H1 (cell line): ENCODE measurements at regions not wholly inside any gene's neighbourhood (a gene's known extent, or its start where the extent isn't known, plus 50 kb on each side); places are given as distances from the start of the nearest gene placed in this dataset.

Experiments
- BACH1 ChIP-seq: IDR thresholded peaks from 2 replicates; pipeline ENCODE4 v1.6.1; 2012; ENCODE audit warnings: low read length, improper control_type of control experiment
- CBX8 ChIP-seq: fragments of 300-800, 300-1000 bp; sonication (generic); IDR thresholded peaks from 2 replicates; pipeline ENCODE4 v1.7.1; 2016; ENCODE audit warnings: low read depth, low read length, borderline replicate concordance
- CHD1 ChIP-seq: IDR thresholded peaks from 2 replicates; pipeline ENCODE4 v1.6.1; 2012; ENCODE audit warnings: low read depth, low read length, improper control_type of control experiment
- GABPA ChIP-seq: IDR thresholded peaks from 2 replicates; pipeline ENCODE4 v1.6.1; 2011; ENCODE audit warnings: mild to moderate bottlenecking, low read length, moderate library complexity, borderline replicate concordance; ENCODE audit not compliant: insufficient read depth
- GTF2F1 ChIP-seq: IDR thresholded peaks from 2 replicates; pipeline ENCODE4 v1.6.1; 2012; ENCODE audit warnings: low read depth, low read length, improper control_type of control experiment, borderline replicate concordance
- HDAC2 ChIP-seq, 2 experiments: fragments of 300-600 bp in 1 of 2; sonication (generic) in 1 of 2; IDR thresholded peaks; 2 replicates each; pipeline ENCODE4 v1.6.1; 2011 to 2012; ENCODE audit warnings: low read depth in 2 of 2, low read length in 2 of 2, mild to moderate bottlenecking in 2 of 2, moderate library complexity in 2 of 2, borderline replicate concordance in 1 of 2, inconsistent platforms in 1 of 2
- JUND ChIP-seq: IDR thresholded peaks from 2 replicates; pipeline ENCODE4 v1.6.1; 2011; ENCODE audit warnings: mild to moderate bottlenecking, improper control_type of control experiment, low read length
- KDM1A ChIP-seq: fragments of 200-600, 300-600 bp; sonication (generic); IDR thresholded peaks from 2 replicates; pipeline ENCODE4 v1.7.1; 2016; ENCODE audit warnings: mild to moderate bottlenecking, low read length, borderline replicate concordance
- KDM5A ChIP-seq: fragments of 200-600 bp; IDR thresholded peaks from 2 replicates; pipeline ENCODE4 v1.7.1; 2012; ENCODE audit warnings: mild to moderate bottlenecking, low read length, inconsistent platforms, mixed read lengths
- NRF1 ChIP-seq: IDR thresholded peaks from 2 replicates; pipeline ENCODE4 v1.6.1; 2011; ENCODE audit warnings: mild to moderate bottlenecking, low read depth, low read length, improper control_type of control experiment
- PHF8 ChIP-seq: fragments of 200-600 bp; sonication (generic); conservative IDR thresholded peaks from 2 replicates; pipeline ENCODE4 v1.7.1; 2012; ENCODE audit warnings: low read depth, mild to moderate bottlenecking, inconsistent platforms, low read length, moderate library complexity
- POLR2A ChIP-seq, 2 experiments: IDR thresholded peaks; 1 replicate in 1 of 2; 2 replicates in 1 of 2; pipeline ENCODE4 v1.6.1; 2011; ENCODE audit warnings: low read depth in 2 of 2, low read length in 2 of 2, mild to moderate bottlenecking in 2 of 2; ENCODE audit errors: control extremely low read depth in 1 of 2
- RAD21 ChIP-seq, 2 experiments: IDR thresholded peaks in 1 of 2; conservative IDR thresholded peaks in 1 of 2; 2 replicates each; pipeline ENCODE4 v1.6.1; 2011; ENCODE audit warnings: low read depth in 2 of 2, low read length in 2 of 2, improper control_type of control experiment in 1 of 2, inconsistent platforms in 1 of 2, mild to moderate bottlenecking in 1 of 2, moderate library complexity in 1 of 2
- RFX5 ChIP-seq: IDR thresholded peaks from 2 replicates; pipeline ENCODE4 v1.6.1; 2011; ENCODE audit warnings: low read depth, low read length, improper control_type of control experiment, borderline replicate concordance
- RXRA ChIP-seq: IDR thresholded peaks from 2 replicates; pipeline ENCODE4 v1.6.1; 2011; ENCODE audit warnings: low read depth, mild to moderate bottlenecking, low read length, moderate library complexity; ENCODE audit not compliant: insufficient read depth
- SAP30 ChIP-seq: fragments of 300-600 bp; sonication (generic); IDR thresholded peaks from 2 replicates; pipeline ENCODE4 v1.7.1; 2012; ENCODE audit warnings: low read length, moderate library complexity, mild to moderate bottlenecking, inconsistent platforms; ENCODE audit not compliant: insufficient read depth, insufficient replicate concordance
- SIN3A ChIP-seq, 2 experiments: IDR thresholded peaks in 1 of 2; conservative IDR thresholded peaks in 1 of 2; 2 replicates each; pipeline ENCODE4 v1.6.1; 2011 to 2012; ENCODE audit warnings: low read length in 2 of 2, improper control_type of control experiment in 1 of 2, low read depth in 1 of 2, mild to moderate bottlenecking in 1 of 2
- SIRT6 ChIP-seq: IDR thresholded peaks from one replicate; pipeline ENCODE4 v1.7.1; 2012; ENCODE audit warnings: low read length, inconsistent platforms
- SIX5 ChIP-seq: IDR thresholded peaks from 2 replicates; pipeline ENCODE4 v1.6.1; 2011; ENCODE audit warnings: mild to moderate bottlenecking, low read depth, low read length
- SP4 ChIP-seq: IDR thresholded peaks from 2 replicates; pipeline ENCODE4 v1.6.1; 2012; ENCODE audit warnings: low read length, inconsistent platforms
- SRF ChIP-seq: IDR thresholded peaks from 2 replicates; pipeline ENCODE4 v1.6.1; 2011; ENCODE audit warnings: mild to moderate bottlenecking, low read depth, low read length, moderate library complexity
- TF ChIP-seq, protein P1 (sequence below): IDR thresholded peaks from 2 replicates; pipeline ENCODE4 v1.6.1; 2012; ENCODE audit warnings: inconsistent platforms
- TF ChIP-seq, protein P2 (sequence below): IDR thresholded peaks from 2 replicates; pipeline ENCODE4 v1.6.1; 2012; ENCODE audit warnings: low read length, inconsistent platforms

DNA sequence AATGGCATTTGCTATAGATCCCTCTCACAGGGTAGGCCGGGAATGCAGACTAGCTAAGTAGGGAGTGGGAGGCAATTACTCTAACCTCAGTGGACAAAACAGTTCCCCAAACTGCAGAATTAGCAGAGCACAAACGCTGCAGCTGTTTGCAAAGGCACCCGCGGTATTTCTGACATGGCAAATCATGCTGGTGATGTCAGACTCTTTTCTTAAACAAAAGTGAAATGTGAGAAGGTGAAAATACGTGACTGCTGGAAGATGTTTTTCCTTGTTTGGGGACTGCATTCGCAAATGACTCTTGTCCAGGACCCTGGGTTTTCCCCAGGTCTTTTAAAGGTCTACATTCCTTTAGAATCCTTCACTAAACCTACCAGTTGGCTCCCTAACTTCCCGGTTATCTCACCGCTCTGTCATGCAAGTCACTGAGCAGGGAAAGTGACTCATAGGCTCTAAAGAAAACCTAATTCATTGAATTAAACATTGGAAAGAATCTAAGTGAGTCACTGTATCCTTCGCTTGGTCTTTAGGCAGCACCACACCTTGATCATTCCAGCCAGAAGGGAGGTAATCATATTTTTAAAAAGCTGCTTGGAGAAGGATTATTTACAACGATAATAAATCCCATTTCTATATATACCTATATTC, 91.5 kb upstream of the DNAH5 start (continued):
- TF ChIP-seq BACH1 (peak; percentile 48; the same call in 1 of the 2 replicates), HDAC2 (IDR thresholded peaks at IDR 0.05; ENCODE audit: borderline replicate concordance in 1 of 2, low read depth in 2 of 2, low read length in 2 of 2) (0 out of 4 replicates have a peak, but pooled peaks of 1 of the 2 experiments have one; percentile 71), CHD1 (no peak), SRF (peak; percentile 66; the same call in 1 of the 2 replicates), NRF1 (no peak), KDM5A (no peak), JUND (peak; percentile 96), SIX5 (no peak), POLR2A (IDR thresholded peaks at IDR 0.05; ENCODE audit: control extremely low read depth in 1 of 2, low read depth in 2 of 2, low read length in 2 of 2) (no peak; a peak in 1 of 3 replicates), RXRA (no peak), CBX8 (no peak), RFX5 (no peak), SIN3A (conservative IDR thresholded peaks at IDR 0.05 in 1 of 2, IDR thresholded peaks at IDR 0.05 in 1 of 2; ENCODE audit: low read depth in 1 of 2, low read length in 2 of 2) (0 out of 4 replicates have a peak, but pooled peaks of 1 of the 2 experiments have one; percentile 44), RAD21 (IDR thresholded peaks at IDR 0.05 in 1 of 2, conservative IDR thresholded peaks at IDR 0.05 in 1 of 2; ENCODE audit: low read depth in 2 of 2, low read length in 2 of 2) (no peak), GTF2F1 (no peak), GABPA (no peak), SAP30 (no peak), SP4 (no peak), PHF8 (no peak), KDM1A (no peak), SIRT6 (no peak)
- TF ChIP-seq, protein P1, sequence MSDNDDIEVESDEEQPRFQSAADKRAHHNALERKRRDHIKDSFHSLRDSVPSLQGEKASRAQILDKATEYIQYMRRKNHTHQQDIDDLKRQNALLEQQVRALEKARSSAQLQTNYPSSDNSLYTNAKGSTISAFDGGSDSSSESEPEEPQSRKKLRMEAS: no peak
- TF ChIP-seq, protein P2, sequence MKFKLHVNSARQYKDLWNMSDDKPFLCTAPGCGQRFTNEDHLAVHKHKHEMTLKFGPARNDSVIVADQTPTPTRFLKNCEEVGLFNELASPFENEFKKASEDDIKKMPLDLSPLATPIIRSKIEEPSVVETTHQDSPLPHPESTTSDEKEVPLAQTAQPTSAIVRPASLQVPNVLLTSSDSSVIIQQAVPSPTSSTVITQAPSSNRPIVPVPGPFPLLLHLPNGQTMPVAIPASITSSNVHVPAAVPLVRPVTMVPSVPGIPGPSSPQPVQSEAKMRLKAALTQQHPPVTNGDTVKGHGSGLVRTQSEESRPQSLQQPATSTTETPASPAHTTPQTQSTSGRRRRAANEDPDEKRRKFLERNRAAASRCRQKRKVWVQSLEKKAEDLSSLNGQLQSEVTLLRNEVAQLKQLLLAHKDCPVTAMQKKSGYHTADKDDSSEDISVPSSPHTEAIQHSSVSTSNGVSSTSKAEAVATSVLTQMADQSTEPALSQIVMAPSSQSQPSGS: peak; percentile 91; the same call in 1 of the 2 replicates
